SJSA1 (cell line): ENCODE measurements at regions not wholly inside any gene's neighbourhood (a gene's known extent, or its start where the extent isn't known, plus 50 kb on each side); places are given as distances from the start of the nearest gene placed in this dataset.

Source experiments
- DNase-seq, 2 experiments: peaks; one replicate each; pipeline ENCODE4 v3.0.0-alpha.2; 2015 to 2020; ENCODE audit warnings: low spot score in 2 of 2, low read depth in 1 of 2
- H3K27ac ChIP-seq: fragments of 250-450 bp; sonication (Bioruptor Pico); 2 replicates; pipeline ENCODE4 v1.5.1; 2020; ENCODE audit warnings: mild to moderate bottlenecking, moderate library complexity
- H3K27me3 ChIP-seq: fragments of 250-450 bp; sonication (Bioruptor Pico); replicated peaks from 2 replicates; pipeline ENCODE4 v1.5.1; 2020; ENCODE audit warnings: mild to moderate bottlenecking, moderate library complexity
- H3K36me3 ChIP-seq: fragments of 250-450 bp; sonication (Bioruptor Pico); 2 replicates; pipeline ENCODE4 v1.5.1; 2020; ENCODE audit warnings: mild to moderate bottlenecking
- H3K4me1 ChIP-seq: fragments of 250-450 bp; sonication (Bioruptor Pico); replicated peaks from 2 replicates; pipeline ENCODE4 v1.6.1; 2021; ENCODE audit warnings: mild to moderate bottlenecking
- H3K4me3 ChIP-seq: fragments of 250-450 bp; sonication (Bioruptor Pico); 2 replicates; pipeline ENCODE4 v1.5.1; 2020; ENCODE audit warnings: mild to moderate bottlenecking
- H3K9me3 ChIP-seq: fragments of 250-450 bp; sonication (Bioruptor Pico); replicated peaks from 2 replicates; pipeline ENCODE4 v1.5.1; 2020; ENCODE audit warnings: mild to moderate bottlenecking

DNA sequence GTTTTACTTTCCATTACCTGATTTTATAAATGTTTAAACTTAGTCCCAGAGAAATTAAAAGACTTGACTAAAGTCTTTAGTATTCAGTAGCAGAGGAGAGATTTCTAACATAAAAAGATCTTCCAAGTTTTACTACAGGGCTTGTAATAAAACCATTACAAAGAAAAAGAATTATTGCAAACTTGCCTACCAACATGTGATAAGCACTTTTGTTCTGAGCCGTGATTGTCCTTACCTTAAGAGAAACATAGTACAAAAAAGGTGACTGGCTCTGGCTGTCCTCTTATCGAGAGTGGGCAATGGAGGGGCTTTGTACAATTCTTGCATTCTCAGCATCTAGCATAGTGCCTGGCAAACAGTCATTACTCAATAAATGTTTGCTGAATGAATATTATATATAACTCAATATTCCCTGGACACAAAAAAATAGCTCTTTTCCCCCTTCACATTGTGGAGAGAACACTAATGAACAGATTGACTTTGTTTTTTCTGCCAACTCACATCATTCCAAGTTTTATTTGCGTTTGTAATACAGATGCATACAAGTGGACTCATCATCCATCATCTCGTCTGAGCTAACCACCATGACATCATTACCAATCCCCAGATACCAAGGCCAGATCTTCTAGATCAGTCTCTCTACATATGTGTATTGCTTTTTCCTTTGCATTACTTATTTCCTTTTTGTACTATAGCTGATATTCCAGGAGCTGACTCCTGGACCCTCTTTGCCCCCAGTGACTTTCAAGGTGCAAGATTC lies 192.8 kb upstream of the EEA1 start:
- H3K27ac ChIP-seq: no peak overlapping the region

DNA sequence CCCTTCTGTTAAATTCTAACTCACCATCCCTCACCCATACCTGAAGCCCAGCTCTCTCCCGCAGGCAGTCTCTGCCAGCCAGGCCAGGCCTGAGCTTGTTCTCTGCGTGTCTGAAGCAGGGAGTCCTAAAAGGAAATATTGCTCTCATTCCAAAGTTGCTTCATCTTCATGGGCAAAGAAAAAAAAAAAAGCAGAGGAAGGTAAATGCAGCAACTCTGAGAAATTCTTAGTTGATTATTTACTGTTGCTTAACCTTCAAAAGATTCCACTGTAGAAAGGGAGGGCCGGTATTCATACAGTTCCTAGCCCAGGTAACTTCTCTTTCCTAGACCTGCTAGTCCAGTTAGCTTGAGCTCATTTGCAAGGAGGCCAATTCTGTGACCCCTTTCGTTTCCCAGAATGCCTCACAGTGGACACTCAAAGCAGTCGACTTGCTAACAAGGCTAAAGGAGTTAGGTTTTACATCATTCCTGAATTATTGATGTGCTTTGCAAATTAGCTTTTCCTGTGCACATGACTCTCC lies 193.5 kb upstream of the EEA1 start:
- H3K9me3 ChIP-seq: no peaks in the 10 kb centered on the region
- H3K27me3 ChIP-seq: no peaks in the 10 kb centered on the region
- no peak overlapping the region for H3K27ac ChIP-seq
- DNase-seq: no peak
- no peaks in the 10 kb centered on the region for H3K36me3 ChIP-seq
- H3K4me3 ChIP-seq: no peak overlapping the region
- peaks cover 5% of the 10 kb centered on the region; the same call in 1 of the 2 replicates for H3K4me1 ChIP-seq

More for the DNA sequence above, 192.8 kb upstream of the EEA1 start:
- no peaks in the 10 kb centered on the region for H3K27me3 ChIP-seq
- DNase-seq: no peak
- H3K4me3 ChIP-seq: no peak overlapping the region
- no peaks in the 10 kb centered on the region for H3K9me3 ChIP-seq
- H3K36me3 ChIP-seq: no peaks in the 10 kb centered on the region
- peaks cover 5% of the 10 kb centered on the region; the same call in 1 of the 2 replicates for H3K4me1 ChIP-seq

GRCh38 chr12:93125126-93125525 lies 196.0 kb upstream of the EEA1 start:
- no peak overlapping the region for H3K27ac ChIP-seq
- H3K4me3 ChIP-seq: no peak overlapping the region
- no peaks in the 10 kb centered on the region for H3K36me3 ChIP-seq
- peaks cover 5% of the 10 kb centered on the region; the same call in 1 of the 2 replicates for H3K4me1 ChIP-seq
- no peaks in the 10 kb centered on the region for H3K9me3 ChIP-seq
- DNase-seq: no peak
- no peaks in the 10 kb centered on the region for H3K27me3 ChIP-seq

DNA sequence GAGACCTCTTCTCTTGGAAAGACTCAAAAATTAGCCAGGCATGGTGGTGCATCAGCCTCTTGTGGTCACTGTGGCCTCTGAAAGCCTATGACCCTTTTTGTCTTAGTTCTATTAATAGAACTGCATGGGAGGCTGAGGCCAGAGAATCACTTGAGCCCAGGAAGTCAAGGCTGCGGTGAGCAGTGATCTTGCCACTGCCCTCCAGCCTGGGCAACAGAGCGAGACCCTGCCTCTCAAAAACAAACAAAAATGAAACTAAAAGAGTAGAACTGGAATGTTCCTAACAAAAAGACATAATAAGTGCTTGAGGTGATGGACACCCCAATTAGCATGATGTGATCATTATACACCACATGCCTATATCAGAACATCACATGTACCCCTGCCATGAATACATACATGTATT lies 197.0 kb upstream of the EEA1 start:
- H3K4me3 ChIP-seq: no peak overlapping the region
- no peak overlapping the region for H3K27ac ChIP-seq
- H3K4me1 ChIP-seq: peaks cover 5% of the 10 kb centered on the region; the same call in 1 of the 2 replicates
- no peaks in the 10 kb centered on the region for H3K9me3 ChIP-seq
- H3K27me3 ChIP-seq: no peaks in the 10 kb centered on the region
- H3K36me3 ChIP-seq: no peaks in the 10 kb centered on the region
- DNase-seq: no peak

DNA sequence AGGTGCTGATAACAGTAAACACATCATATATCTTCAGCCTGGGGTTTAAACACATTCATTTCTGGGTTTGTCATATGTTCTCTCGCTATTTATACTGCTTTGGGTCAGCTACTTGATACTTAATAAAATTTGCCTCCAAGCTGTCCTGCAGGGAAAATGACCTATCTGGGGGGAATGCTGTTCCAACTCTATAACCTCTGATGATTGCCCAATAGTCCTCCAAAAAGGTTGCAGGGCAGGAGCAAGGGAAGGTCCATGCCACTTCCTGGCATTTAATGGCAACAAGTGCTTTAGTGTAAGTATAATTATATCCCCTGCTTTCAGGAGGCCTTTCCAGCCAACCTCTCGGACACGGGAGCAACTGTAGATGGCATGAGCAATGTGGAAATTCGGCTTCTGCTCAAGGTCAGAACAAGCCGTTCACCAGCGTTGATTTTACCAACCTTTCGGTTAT lies 198.0 kb upstream of the EEA1 start:
- Histone ChIP-seq H3K4me3 (no peak overlapping the region), H3K9me3 (no peaks in the 10 kb centered on the region), H3K27me3 (no peaks in the 10 kb centered on the region), H3K4me1 (peaks cover 7% of the 10 kb centered on the region), H3K27ac (no peak overlapping the region), H3K36me3 (no peaks in the 10 kb centered on the region)
- no peak for DNase-seq

DNA sequence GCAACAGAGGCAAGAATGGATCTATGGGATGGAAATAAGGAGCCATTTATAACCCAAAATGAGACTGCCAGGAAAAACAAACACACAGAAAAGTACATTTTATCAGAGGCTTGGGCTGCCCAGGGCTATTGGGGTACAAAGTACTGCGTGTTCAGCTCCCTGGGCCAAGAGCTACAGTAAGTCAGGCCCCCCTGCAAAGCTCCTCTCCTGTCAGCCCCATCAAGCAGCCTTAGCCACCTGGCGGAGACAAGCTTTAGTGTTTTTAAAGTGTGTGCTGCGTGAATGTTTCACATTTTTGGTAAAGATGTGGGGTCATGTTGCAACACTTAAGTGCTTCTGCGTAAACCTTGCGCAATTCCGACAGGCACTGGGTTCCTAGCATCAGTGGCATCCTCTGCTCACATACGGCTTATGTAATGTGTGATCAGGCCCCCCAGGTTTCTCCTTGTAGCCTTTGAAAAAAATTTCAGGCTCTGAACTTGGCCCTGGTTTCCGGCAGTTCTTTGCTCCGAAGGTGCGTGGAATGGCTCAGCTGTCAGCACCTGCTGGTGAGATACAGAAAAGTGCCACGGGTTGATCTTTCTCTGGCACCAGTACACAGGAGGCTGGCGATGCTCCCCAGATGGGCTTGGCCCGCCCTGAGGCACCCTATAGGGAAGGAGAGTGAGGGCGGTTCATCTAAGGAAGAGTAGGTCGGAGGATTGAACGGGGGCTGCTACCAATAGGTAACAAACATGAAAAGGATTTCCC lies 198.7 kb upstream of the EEA1 start:
- Histone ChIP-seq H3K36me3 (no peaks in the 10 kb centered on the region), H3K27ac (no peak overlapping the region), H3K9me3 (no peaks in the 10 kb centered on the region), H3K27me3 (no peaks in the 10 kb centered on the region), H3K4me1 (peaks cover 7% of the 10 kb centered on the region), H3K4me3 (no peak overlapping the region)
- no peak for DNase-seq

- no peak for DNase-seq
- Histone ChIP-seq H3K4me1 (peaks cover 7% of the 10 kb centered on the region), H3K36me3 (no peaks in the 10 kb centered on the region), H3K27ac (no peak overlapping the region), H3K27me3 (no peaks in the 10 kb centered on the region), H3K9me3 (no peaks in the 10 kb centered on the region), H3K4me3 (no peak overlapping the region)
Observed at GRCh38 chr12:93128332-93128707, 199.2 kb upstream of the EEA1 start.

DNA sequence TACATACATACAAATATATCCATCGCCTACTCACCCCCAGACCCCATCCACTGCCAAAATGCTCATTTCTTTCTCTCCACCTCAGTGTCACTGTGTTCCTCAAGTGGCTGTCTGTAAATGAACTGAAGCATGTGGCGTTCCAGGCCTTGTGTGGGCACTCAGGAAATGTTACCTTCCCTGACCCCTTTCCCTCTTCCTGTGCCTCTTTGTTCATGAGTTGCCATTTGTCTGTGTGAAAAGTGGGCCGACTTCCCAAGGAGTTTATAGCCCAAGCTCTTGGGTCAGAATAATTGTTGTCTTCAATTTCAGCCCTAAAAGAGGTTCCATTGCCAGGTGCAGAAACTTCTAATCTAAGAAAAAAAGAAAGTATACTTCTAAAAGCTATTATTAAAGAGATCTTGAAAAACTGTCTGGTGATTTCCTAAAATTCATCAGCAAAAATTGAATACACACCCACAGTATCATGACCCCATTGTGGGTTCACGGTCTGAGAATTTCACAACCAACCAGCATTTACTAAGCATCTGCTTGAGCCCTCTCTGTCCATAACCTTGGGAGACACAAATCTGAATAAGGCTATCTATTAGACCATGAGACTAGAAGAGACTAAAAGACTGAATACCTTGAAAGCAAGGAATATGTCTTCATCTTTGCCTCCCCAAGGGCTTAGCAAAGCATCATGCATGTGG lies 201.4 kb upstream of the EEA1 start:
- Histone ChIP-seq H3K4me1 (peaks cover 16% of the 10 kb centered on the region), H3K4me3 (no peak overlapping the region), H3K27ac (no peak overlapping the region), H3K9me3 (no peaks in the 10 kb centered on the region), H3K27me3 (no peaks in the 10 kb centered on the region), H3K36me3 (no peaks in the 10 kb centered on the region)
- no peak for DNase-seq

DNA sequence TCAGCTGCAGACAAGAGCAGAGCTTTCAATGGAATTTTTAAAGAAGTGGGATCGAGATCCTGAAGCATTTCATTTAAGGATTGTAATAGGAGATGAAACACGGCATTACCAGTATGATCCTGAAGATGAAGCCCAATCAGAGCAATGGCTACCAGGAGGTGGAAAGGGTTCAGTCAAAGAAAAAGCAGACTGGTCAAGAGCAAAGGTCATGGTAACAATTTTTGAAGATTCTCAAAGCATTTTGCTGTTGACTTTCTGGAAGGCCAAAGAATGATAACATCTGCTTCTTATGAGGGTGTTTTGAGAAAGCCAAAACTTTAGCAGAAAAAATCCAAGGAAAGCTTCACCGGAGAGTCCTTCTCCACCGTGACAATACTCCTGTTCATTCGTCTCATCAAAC lies 204.3 kb upstream of the EEA1 start:
- DNase-seq: no peak
- Histone ChIP-seq H3K4me3 (no peak overlapping the region), H3K27me3 (no peaks in the 10 kb centered on the region), H3K27ac (no peak overlapping the region), H3K36me3 (no peaks in the 10 kb centered on the region), H3K9me3 (no peaks in the 10 kb centered on the region), H3K4me1 (peaks cover 28% of the 10 kb centered on the region)

- DNase-seq: no peak
- Histone ChIP-seq H3K4me3 (no peak overlapping the region), H3K27ac (no peak overlapping the region), H3K4me1 (peaks cover 28% of the 10 kb centered on the region), H3K36me3 (no peaks in the 10 kb centered on the region), H3K9me3 (no peaks in the 10 kb centered on the region), H3K27me3 (no peaks in the 10 kb centered on the region)
Observed at GRCh38 chr12:93134175-93134890, 205.2 kb upstream of the EEA1 start.

- DNase-seq: no peak
- Histone ChIP-seq H3K9me3 (no peaks in the 10 kb centered on the region), H3K27ac (no peak overlapping the region), H3K36me3 (no peaks in the 10 kb centered on the region), H3K27me3 (no peaks in the 10 kb centered on the region), H3K4me3 (no peak overlapping the region), H3K4me1 (peaks cover 28% of the 10 kb centered on the region)
Observed at GRCh38 chr12:93134893-93135285, 205.8 kb upstream of the EEA1 start.

- DNase-seq: no peak
- Histone ChIP-seq H3K4me3 (no peak overlapping the region), H3K4me1 (peaks cover 28% of the 10 kb centered on the region), H3K27ac (no peak overlapping the region), H3K9me3 (no peaks in the 10 kb centered on the region), H3K36me3 (no peaks in the 10 kb centered on the region), H3K27me3 (no peaks in the 10 kb centered on the region)
Observed at GRCh38 chr12:93135286-93136239, 206.5 kb upstream of the EEA1 start.
